Urinary bladder (tissue), 4 donors: ENCODE measurements at regions not wholly inside any gene's neighbourhood (a gene's known extent, or its start where the extent isn't known, plus 50 kb on each side); places are given as distances from the start of the nearest gene placed in this dataset. TPM values are rescaled to one million over a fixed set of nuclear protein-coding genes. Genes with fewer than 3 reads are reported as not detected.

Experiments
- DNase-seq: peaks from one replicate; pipeline ENCODE4 v3.0.0-alpha.2; 2015; ENCODE audit errors: extremely low spot score
- H3K27ac ChIP-seq: one replicate; pipeline ENCODE4 v1.5.1; 2013; ENCODE audit warnings: low read depth, mild to moderate bottlenecking, moderate library complexity
- H3K36me3 ChIP-seq: one replicate; pipeline ENCODE4 v1.6.1; 2013; ENCODE audit warnings: mild to moderate bottlenecking, moderate library complexity; ENCODE audit not compliant: insufficient read depth
- H3K4me1 ChIP-seq: one replicate; pipeline ENCODE4 v1.6.1; 2013; ENCODE audit warnings: mild to moderate bottlenecking, moderate library complexity; ENCODE audit not compliant: insufficient read depth
- H3K4me3 ChIP-seq: one replicate; pipeline ENCODE4 v1.5.1; 2013; ENCODE audit warnings: low read depth, low read length
- WGBS: extraction: QIAGEN DNeasy Blood & Tissue Kit; methylation state at CpG from one replicate; pipeline ENCODE4 v1.1.7; 2013; 5-methylcytosine and 5-hydroxymethylcytosine counted together
- small RNA-seq: library from RNA; depleted of rRNA; stranded (forward); fragments of <200 nt; gene quantifications from one replicate; pipeline ENCODE3, GENCODE V24; 2014
- donor health status: healthy with polysubstance abuse.
- donor health status: healthy.

DNA sequence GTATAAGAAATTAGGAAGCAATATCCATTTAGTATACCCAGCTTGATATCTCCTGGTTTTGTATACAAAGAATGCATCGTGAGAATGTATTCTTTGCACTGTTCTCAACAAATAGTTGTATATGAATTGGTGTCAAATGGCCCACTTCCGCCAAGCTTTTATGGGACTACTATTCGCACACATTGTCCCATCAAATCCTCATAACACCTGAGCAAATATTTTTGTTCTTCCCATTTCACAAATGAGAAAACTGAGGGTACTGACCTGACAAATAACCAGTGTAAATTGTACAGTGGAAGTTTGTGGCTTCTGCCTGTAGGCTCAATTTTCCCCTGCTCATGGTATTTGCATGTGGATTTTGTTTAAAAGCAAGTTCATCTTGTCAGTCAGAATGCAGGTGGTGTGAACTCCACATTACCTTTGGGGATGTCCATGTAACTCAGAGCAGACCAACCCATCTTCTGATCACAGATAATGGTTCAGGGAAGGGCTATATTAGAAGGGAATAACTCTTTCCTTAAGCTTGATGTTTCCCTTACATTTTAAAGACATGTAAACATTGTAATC is 51.5 kb upstream of the FAM241A start:
- H3K36me3 ChIP-seq: no peaks in the 10 kb centered on the region
- H3K4me1 ChIP-seq: no peaks in the 10 kb centered on the region
- no peak overlapping the region for H3K4me3 ChIP-seq
- no peak overlapping the region for H3K27ac ChIP-seq
- DNase-seq: no peak
- 84% methylated on average over 3 of the region's 3 CpGs for WGBS

DNA sequence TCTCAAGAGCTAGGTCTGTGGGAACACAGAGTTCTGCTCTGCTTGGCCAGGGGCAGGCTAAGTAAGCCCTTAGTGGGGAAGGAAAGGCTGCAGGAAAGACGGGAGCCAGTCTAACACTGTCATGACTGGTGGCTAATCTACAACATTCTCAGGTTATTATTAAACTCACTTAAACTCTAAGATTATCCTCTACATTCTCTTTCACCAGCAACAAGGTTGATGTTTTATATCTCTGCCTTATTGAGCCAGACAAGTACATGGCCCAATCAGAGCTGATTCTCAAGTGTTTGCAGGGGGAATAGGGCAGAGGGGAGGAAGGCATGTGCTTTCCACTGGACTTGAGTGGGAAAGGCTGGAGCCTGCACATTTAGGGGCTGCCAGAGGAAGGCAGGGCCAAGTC is 50.9 kb upstream of the FAM241A start:
- H3K4me3 ChIP-seq: no peak overlapping the region
- no peaks in the 10 kb centered on the region for H3K4me1 ChIP-seq
- no peak overlapping the region for H3K27ac ChIP-seq
- no peaks in the 10 kb centered on the region for H3K36me3 ChIP-seq
- no peak for DNase-seq
- WGBS: 64% methylated on average over 1 of the region's 1 CpG

Small RNAs in the stretch of these regions (small RNA-seq; reads per million reads assigned to genes)
- gene MIR297: not detected
- not detected for gene RNU6-289P
